K562 (cell line): ENCODE measurements at regions not wholly inside any gene's neighbourhood (a gene's known extent, or its start where the extent isn't known, plus 50 kb on each side); places are given as distances from the start of the nearest gene placed in this dataset.

Experiments
- EP300 ChIP-seq: IDR thresholded peaks from 2 replicates; pipeline ENCODE4 v1.6.1; 2012; ENCODE audit warnings: low read length, improper control_type of control experiment
- KDM1A ChIP-seq, 2 experiments: fragments of 450-650 bp; IDR thresholded peaks; 2 replicates each; pipeline ENCODE4 v1.6.1; 2016; ENCODE audit warnings: mild to moderate bottlenecking in 2 of 2
- POLR2AphosphoS5 ChIP-seq: IDR thresholded peaks from 2 replicates; pipeline ENCODE4 v1.6.1; 2011; ENCODE audit warnings: mild to moderate bottlenecking, low read depth, low read length, moderate library complexity; ENCODE audit not compliant: control insufficient read depth, insufficient read depth
- SAFB2 ChIP-seq: fragments of 200-400 bp; formaldehyde crosslinking; IDR thresholded peaks from 2 replicates; pipeline ENCODE4 v1.6.1; 2018; ENCODE audit warnings: borderline replicate concordance, low read length, low read depth, moderate library complexity; ENCODE audit not compliant: severe bottlenecking
- SP1 ChIP-seq: sonication (generic); formaldehyde crosslinking; IDR thresholded peaks from 2 replicates; pipeline ENCODE4 v1.8.1; 2022; ENCODE audit warnings: mild to moderate bottlenecking, missing genetic modification reagents
- TAF1 ChIP-seq: IDR thresholded peaks from 2 replicates; pipeline ENCODE4 v1.6.1; 2011; ENCODE audit warnings: mild to moderate bottlenecking, low read length, moderate library complexity; ENCODE audit not compliant: insufficient read depth, control insufficient read depth, severe bottlenecking; ENCODE audit errors: extremely low read depth
- TARDBP ChIP-seq: fragments of 450-650 bp; IDR thresholded peaks from 2 replicates; pipeline ENCODE4 v1.6.1; 2016
- YBX1 ChIP-seq: fragments of 450-650 bp; IDR thresholded peaks from 2 replicates; pipeline ENCODE4 v1.7.1; 2016; ENCODE audit warnings: mild to moderate bottlenecking

GRCh38 chr11:79762279-79762921 is 321.6 kb upstream of the TENM4 start:
- TF ChIP-seq TARDBP (no peak), SP1 (CRISPR knock-in tag) (no peak), EP300 (no peak), SAFB2 (no peak), TAF1 (no peak), KDM1A (IDR thresholded peaks at IDR 0.05) (no peak), POLR2AphosphoS5 (no peak), YBX1 (no peak)
